GM12873 (cell line): ENCODE measurements at regions not wholly inside any gene's neighbourhood (a gene's known extent, or its start where the extent isn't known, plus 50 kb on each side); places are given as distances from the start of the nearest gene placed in this dataset.

Source experiments
- CTCF ChIP-seq: IDR thresholded peaks from 2 replicates; pipeline ENCODE4 v1.5.1; 2012; ENCODE audit warnings: low read depth, mild to moderate bottlenecking, moderate library complexity, low read length, control low read depth; ENCODE audit not compliant: insufficient read depth; ENCODE audit errors: missing control alignments

GRCh38 chr2:76050196-76050595 lies 339.5 kb upstream of the GCFC2 start:
- no peak for TF ChIP-seq CTCF

GRCh38 chr2:76044701-76045100 lies 334.0 kb upstream of the GCFC2 start:
- TF ChIP-seq CTCF, result no peak

- TF ChIP-seq CTCF, result no peak
Observed at GRCh38 chr2:76039505-76039904, 328.8 kb upstream of the GCFC2 start.

- no peak for TF ChIP-seq CTCF
Observed at GRCh38 chr2:76027761-76028160, 317.0 kb upstream of the GCFC2 start.

- TF ChIP-seq CTCF, result no peak
Observed at GRCh38 chr2:76019128-76019527, 308.4 kb upstream of the GCFC2 start.

GRCh38 chr2:76009484-76009883 lies 298.8 kb upstream of the GCFC2 start:
- TF ChIP-seq CTCF, result no peak

GRCh38 chr2:76008001-76008702 lies 297.4 kb upstream of the GCFC2 start:
- TF ChIP-seq CTCF, result no peak
